H9 (cell line): ENCODE measurements at regions not wholly inside any gene's neighbourhood (a gene's known extent, or its start where the extent isn't known, plus 50 kb on each side); places are given as distances from the start of the nearest gene placed in this dataset.

ENCODE experiments used
- DNase-seq: peaks from one replicate; pipeline ENCODE4 v3.0.0-alpha.2; 2017
- H2AFZ ChIP-seq: one replicate; pipeline ENCODE4 v1.6.1; 2013; ENCODE audit warnings: mild to moderate bottlenecking, low read length, control low read depth, moderate library complexity
- H2AK5ac ChIP-seq: 2 replicates; pipeline ENCODE4 v1.6.1; 2013; ENCODE audit warnings: low read length, control low read depth, mixed read lengths; ENCODE audit not compliant: insufficient read length
- H2BK120ac ChIP-seq: one replicate; pipeline ENCODE4 v1.6.1; 2013; ENCODE audit warnings: low read depth, mild to moderate bottlenecking, low read length, control low read depth, inconsistent platforms; ENCODE audit not compliant: poor library complexity, severe bottlenecking
- H2BK12ac ChIP-seq: 2 replicates; pipeline ENCODE4 v1.6.1; 2013; ENCODE audit warnings: low read length, control low read depth, mixed read lengths, low read depth; ENCODE audit not compliant: insufficient read length
- H2BK15ac ChIP-seq: 2 replicates; pipeline ENCODE4 v1.6.1; 2013; ENCODE audit warnings: low read depth, low read length, control low read depth
- H2BK20ac ChIP-seq: one replicate; pipeline ENCODE4 v1.6.1; 2013; ENCODE audit warnings: low read depth, mild to moderate bottlenecking, low read length, control low read depth, inconsistent platforms; ENCODE audit not compliant: poor library complexity, severe bottlenecking
- H2BK5ac ChIP-seq: 2 replicates; pipeline ENCODE4 v1.6.1; 2013; ENCODE audit warnings: low read length, control low read depth, mixed read lengths; ENCODE audit not compliant: insufficient read length
- H3K14ac ChIP-seq: 2 replicates; pipeline ENCODE4 v1.6.1; 2013; ENCODE audit warnings: low read length, control low read depth; ENCODE audit not compliant: insufficient read depth
- H3K18ac ChIP-seq: 2 replicates; pipeline ENCODE4 v1.6.1; 2013; ENCODE audit warnings: low read depth, mild to moderate bottlenecking, mixed read lengths, low read length, control low read depth; ENCODE audit not compliant: insufficient read length
- H3K23ac ChIP-seq: 2 replicates; pipeline ENCODE4 v1.6.1; 2013; ENCODE audit warnings: low read length, control low read depth, mixed read lengths, low read depth; ENCODE audit not compliant: insufficient read length
- H3K23me2 ChIP-seq: 2 replicates; pipeline ENCODE4 v1.6.1; 2013; ENCODE audit warnings: low read depth, mild to moderate bottlenecking, mixed read lengths, low read length, control low read depth; ENCODE audit not compliant: insufficient read length, poor library complexity, severe bottlenecking
- H3K27ac ChIP-seq: 2 replicates; pipeline ENCODE4 v1.5.1; 2013; ENCODE audit warnings: low read length, control low read depth, mixed read lengths, low read depth; ENCODE audit not compliant: insufficient read length
- H3K27me3 ChIP-seq: 2 replicates; pipeline ENCODE4 v1.6.1; 2013; ENCODE audit warnings: low read length, control low read depth, inconsistent platforms; ENCODE audit not compliant: insufficient read depth
- H3K4ac ChIP-seq: 2 replicates; pipeline ENCODE4 v1.6.1; 2013; ENCODE audit warnings: low read depth, mild to moderate bottlenecking, control low read depth, inconsistent platforms, low read length, moderate library complexity
- H3K4me1 ChIP-seq: 2 replicates; pipeline ENCODE4 v1.6.1; 2013; ENCODE audit warnings: low read length, control low read depth, inconsistent platforms; ENCODE audit not compliant: insufficient read depth
- H3K4me2 ChIP-seq: 2 replicates; pipeline ENCODE4 v1.6.1; 2013; ENCODE audit warnings: low read length, control low read depth, mixed read lengths; ENCODE audit not compliant: insufficient read length, insufficient read depth
- H3K56ac ChIP-seq: 2 replicates; pipeline ENCODE4 v1.6.1; 2013; ENCODE audit warnings: low read depth, mild to moderate bottlenecking, mixed read lengths, low read length, control low read depth; ENCODE audit not compliant: insufficient read length
- H3K79me1 ChIP-seq: 2 replicates; pipeline ENCODE4 v1.6.1; 2013; ENCODE audit warnings: low read depth, mild to moderate bottlenecking, moderate library complexity, low read length, control low read depth, inconsistent platforms; ENCODE audit not compliant: insufficient read depth, poor library complexity, severe bottlenecking
- H3K79me2 ChIP-seq: 2 replicates; pipeline ENCODE4 v1.6.1; 2013; ENCODE audit warnings: low read length, control low read depth, inconsistent platforms; ENCODE audit not compliant: insufficient read depth
- H3K9ac ChIP-seq: 2 replicates; pipeline ENCODE4 v1.6.1; 2013; ENCODE audit warnings: low read length, control low read depth, mixed read lengths; ENCODE audit not compliant: insufficient read length; ENCODE audit errors: extremely low read depth
- H3K9me3 ChIP-seq: one replicate; pipeline ENCODE4 v1.6.1; 2013; ENCODE audit warnings: low read depth, low read length, inconsistent platforms; ENCODE audit not compliant: control insufficient read depth
- H3T11ph ChIP-seq: one replicate; pipeline ENCODE4 v1.6.1; 2013; ENCODE audit warnings: mild to moderate bottlenecking, low read length, control low read depth, inconsistent platforms
- H4K20me1 ChIP-seq: one replicate; pipeline ENCODE4 v1.6.1; 2013; ENCODE audit not compliant: control insufficient read depth, insufficient read length, insufficient read depth
- H4K5ac ChIP-seq: 2 replicates; pipeline ENCODE4 v1.6.1; 2013; ENCODE audit warnings: low read depth, mild to moderate bottlenecking, mixed read lengths, low read length, control low read depth; ENCODE audit not compliant: insufficient read length
- H4K8ac ChIP-seq: replicated peaks from 2 replicates; pipeline ENCODE4 v1.6.1; 2013; ENCODE audit warnings: low read length, control low read depth, mixed read lengths, low read depth; ENCODE audit not compliant: insufficient read length
- H4K91ac ChIP-seq: 2 replicates; pipeline ENCODE4 v1.6.1; 2013; ENCODE audit warnings: low read depth, mild to moderate bottlenecking, moderate library complexity, mixed read lengths, low read length, control low read depth; ENCODE audit not compliant: insufficient read length
- H3K27ac Mint-ChIP-seq, 3 experiments: 2 replicates in 2 of 3; 3 replicates in 1 of 3; pipeline ENCODE4 v1.8.0; 2020 to 2021; ENCODE audit warnings: mixed read lengths in 3 of 3, mild to moderate bottlenecking in 1 of 3, moderate library complexity in 1 of 3
- H3K27me3 Mint-ChIP-seq: 2 replicates; pipeline ENCODE4 v1.8.0; 2021; ENCODE audit warnings: low read depth, mild to moderate bottlenecking, moderate library complexity, mixed read lengths
- H3K36me3 Mint-ChIP-seq, 3 experiments: 2 replicates in 2 of 3; 3 replicates in 1 of 3; pipeline ENCODE4 v1.8.0; 2020 to 2021; ENCODE audit warnings: low read depth in 3 of 3, mixed read lengths in 3 of 3; ENCODE audit not compliant: insufficient read depth in 1 of 3
- H3K4me1 Mint-ChIP-seq, 2 experiments: 2 replicates each; pipeline ENCODE4 v1.8.0; 2020; ENCODE audit warnings: mixed read lengths in 2 of 2
- H3K4me3 Mint-ChIP-seq, 2 experiments: 2 replicates in 1 of 2; 3 replicates in 1 of 2; pipeline ENCODE4 v1.8.0; 2020 to 2021; ENCODE audit warnings: mild to moderate bottlenecking in 2 of 2, mixed read lengths in 2 of 2, moderate library complexity in 1 of 2
- H3K9me3 Mint-ChIP-seq, 2 experiments: 2 replicates in 1 of 2; 3 replicates in 1 of 2; pipeline ENCODE4 v1.8.0; 2020; ENCODE audit warnings: mild to moderate bottlenecking in 2 of 2, mixed read lengths in 2 of 2, moderate library complexity in 1 of 2
- CTCF ChIP-seq: fragments of 200-600 bp; sonication (generic); conservative IDR thresholded peaks from 3 replicates; pipeline ENCODE4 v1.8.0; 2021; ENCODE audit warnings: antibody characterized with exemption, mild to moderate bottlenecking

DNA sequence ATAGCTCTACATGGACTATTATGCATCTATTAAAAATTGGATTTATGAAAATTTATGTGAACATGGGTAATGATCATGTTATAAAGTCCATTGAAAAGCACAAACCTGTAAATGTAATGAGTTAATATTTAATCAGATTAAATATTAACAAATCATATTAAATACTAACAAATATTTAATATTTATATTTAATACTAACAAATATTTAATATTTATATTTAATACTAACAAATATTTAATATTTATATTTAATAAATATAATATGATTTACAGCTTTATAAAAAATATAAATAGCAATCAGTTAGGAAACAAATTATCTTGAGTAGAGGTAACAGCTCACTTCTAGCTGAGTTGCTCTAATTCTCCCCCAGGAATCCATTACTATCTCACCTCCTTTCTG is 758.0 kb upstream of the USP15 start:
- H3K14ac ChIP-seq = no peak overlapping the region
- no peak overlapping the region for H4K91ac ChIP-seq
- Mint-ChIP-seq H3K9me3 (peaks cover 15 to 21% of the 10 kb centered on the region in 2 experiments), H3K36me3 (peaks cover 8 to 25% (median 20%) of the 10 kb centered on the region in 3 experiments), H3K4me3 (no peak overlapping the region), H3K27me3 (no peaks in the 10 kb centered on the region), H3K4me1 (peaks cover 41 to 50% of the 10 kb centered on the region in 2 experiments), H3K27ac (no peak overlapping the region)
- H4K5ac ChIP-seq = no peak overlapping the region
- H3K9ac ChIP-seq = no peak overlapping the region
- no peaks in the 10 kb centered on the region for H4K20me1 ChIP-seq
- peaks cover 8% of the 10 kb centered on the region; the same call in 1 of the 2 replicates for H3K4me1 ChIP-seq
- H3K23me2 ChIP-seq = no peaks in the 10 kb centered on the region
- no peak for DNase-seq
- H3K79me2 ChIP-seq = no peaks in the 10 kb centered on the region
- no peak overlapping the region for H2BK5ac ChIP-seq
- H2AK5ac ChIP-seq = no peak overlapping the region
- H3K9me3 ChIP-seq = no peaks in the 10 kb centered on the region
- H2BK120ac ChIP-seq = no peak overlapping the region
- no peak overlapping the region for H3K4me2 ChIP-seq
- H3K79me1 ChIP-seq = no peaks in the 10 kb centered on the region
- no peak overlapping the region for H3K56ac ChIP-seq
- no peak for TF ChIP-seq CTCF
- no peak overlapping the region for H3K4ac ChIP-seq
- H2BK12ac ChIP-seq = no peak overlapping the region
- no peak overlapping the region for H3K27ac ChIP-seq
- no peak overlapping the region for H4K8ac ChIP-seq
- no peak overlapping the region for H2BK20ac ChIP-seq
- no peak overlapping the region for H3K23ac ChIP-seq
- no peaks in the 10 kb centered on the region for H3K27me3 ChIP-seq
- no peak overlapping the region for H3T11ph ChIP-seq
- H2AFZ ChIP-seq = no peak overlapping the region
- H3K18ac ChIP-seq = no peak overlapping the region
- no peak overlapping the region for H2BK15ac ChIP-seq
